Hepatic stellate cell (primary cell): ENCODE measurements at regions not wholly inside any gene's neighbourhood (a gene's known extent, or its start where the extent isn't known, plus 50 kb on each side); places are given as distances from the start of the nearest gene placed in this dataset.
A peak's percentile ranks its signal among the peaks of the same experiment; 100 is the strongest.
"Not testable (repeated sequence)": the region's sequence is repeated elsewhere in the genome, so short reads cannot be mapped to it uniquely, and the experiment has no call there.

ENCODE experiments used
- DNase-seq: peaks from one replicate; pipeline ENCODE4 v3.0.0; 2011; ENCODE audit warnings: low spot score

- DNase-seq = no peak
Observed at GRCh38 chr9:22217254-22217653, 208.1 kb upstream of the CDKN2B start.

- DNase-seq = not testable (repeated sequence)
Observed at GRCh38 chr9:22225856-22226255, 216.8 kb upstream of the CDKN2B start.

DNA sequence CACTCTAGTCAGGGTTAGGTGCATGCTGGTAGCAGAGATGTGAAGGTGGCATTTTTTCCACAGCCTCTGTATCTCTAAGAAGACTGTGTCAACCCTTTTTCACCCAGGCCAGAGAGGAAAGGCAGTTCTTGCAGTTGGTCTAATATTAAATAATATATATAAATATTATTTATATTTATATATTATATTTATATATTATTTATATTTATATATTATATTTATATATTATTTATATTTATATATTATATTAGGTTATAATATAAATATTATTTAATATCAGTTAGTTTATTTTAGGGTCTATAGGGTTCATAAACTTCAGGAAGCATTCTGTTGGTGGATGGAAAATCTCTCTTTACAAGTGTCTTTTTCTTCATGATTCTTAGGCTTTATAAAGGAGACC lies 218.6 kb upstream of the DMRTA1 start:
- DNase-seq = no peak

GRCh38 chr9:22228542-22228941 lies 218.1 kb upstream of the DMRTA1 start:
- DNase-seq = no peak

DNA sequence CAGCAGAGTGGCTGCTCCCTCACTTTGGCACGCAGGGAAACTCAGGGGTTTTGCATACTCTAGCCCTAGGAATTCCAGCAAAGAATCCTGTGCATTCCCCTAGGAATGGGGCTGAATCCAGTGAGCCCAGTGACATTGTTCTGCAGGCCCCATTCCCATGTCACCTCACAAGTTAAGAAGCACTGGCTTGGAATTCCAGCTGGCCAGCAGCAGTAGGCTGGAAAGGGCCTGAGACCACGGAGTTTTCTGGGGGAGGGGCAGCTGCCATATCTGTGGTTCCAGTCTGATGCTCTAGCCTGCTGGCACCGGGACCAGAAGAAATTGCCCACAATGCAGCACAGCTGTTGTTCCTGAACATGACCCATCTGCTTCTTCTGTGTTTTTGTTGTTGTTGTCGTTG lies 217.6 kb upstream of the DMRTA1 start:
- DNase-seq = no peak

DNA sequence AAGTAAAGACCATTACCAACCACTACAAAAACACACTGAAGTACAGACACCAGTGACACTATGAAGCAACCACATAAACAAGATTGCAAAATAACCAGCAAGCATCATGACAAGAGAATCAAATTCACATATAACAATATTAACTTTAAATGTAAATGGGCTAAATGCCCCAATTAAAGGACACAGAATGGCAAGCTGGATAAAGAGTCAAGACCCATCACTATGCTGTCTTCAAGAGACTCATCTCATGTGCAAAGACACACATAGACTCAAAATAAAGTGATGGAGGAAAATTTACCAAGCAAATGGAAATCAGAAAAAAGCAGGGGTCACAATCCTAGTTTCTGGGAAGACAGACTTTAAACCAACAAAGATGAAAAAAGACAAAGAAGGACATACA lies 215.3 kb upstream of the DMRTA1 start:
- DNase-seq = not testable (repeated sequence)

DNA sequence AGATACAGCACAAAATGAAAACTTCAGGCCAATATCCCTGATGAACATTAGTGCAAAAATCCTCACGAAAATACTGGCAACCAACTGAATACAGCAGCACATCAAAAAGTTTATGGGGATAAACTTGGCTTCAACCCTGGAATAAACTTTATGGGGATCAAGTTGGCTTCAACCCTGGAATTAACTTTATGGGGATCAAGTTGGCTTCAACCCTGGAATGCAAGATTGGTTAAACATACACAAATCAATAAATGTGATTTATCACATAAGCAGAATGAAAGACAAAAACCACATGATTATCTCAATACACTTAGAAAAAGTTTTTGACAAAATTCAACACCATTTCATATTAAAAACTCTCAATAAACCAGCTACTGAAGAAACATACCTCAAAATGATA lies 213.7 kb upstream of the DMRTA1 start:
- no peak for DNase-seq

DNA sequence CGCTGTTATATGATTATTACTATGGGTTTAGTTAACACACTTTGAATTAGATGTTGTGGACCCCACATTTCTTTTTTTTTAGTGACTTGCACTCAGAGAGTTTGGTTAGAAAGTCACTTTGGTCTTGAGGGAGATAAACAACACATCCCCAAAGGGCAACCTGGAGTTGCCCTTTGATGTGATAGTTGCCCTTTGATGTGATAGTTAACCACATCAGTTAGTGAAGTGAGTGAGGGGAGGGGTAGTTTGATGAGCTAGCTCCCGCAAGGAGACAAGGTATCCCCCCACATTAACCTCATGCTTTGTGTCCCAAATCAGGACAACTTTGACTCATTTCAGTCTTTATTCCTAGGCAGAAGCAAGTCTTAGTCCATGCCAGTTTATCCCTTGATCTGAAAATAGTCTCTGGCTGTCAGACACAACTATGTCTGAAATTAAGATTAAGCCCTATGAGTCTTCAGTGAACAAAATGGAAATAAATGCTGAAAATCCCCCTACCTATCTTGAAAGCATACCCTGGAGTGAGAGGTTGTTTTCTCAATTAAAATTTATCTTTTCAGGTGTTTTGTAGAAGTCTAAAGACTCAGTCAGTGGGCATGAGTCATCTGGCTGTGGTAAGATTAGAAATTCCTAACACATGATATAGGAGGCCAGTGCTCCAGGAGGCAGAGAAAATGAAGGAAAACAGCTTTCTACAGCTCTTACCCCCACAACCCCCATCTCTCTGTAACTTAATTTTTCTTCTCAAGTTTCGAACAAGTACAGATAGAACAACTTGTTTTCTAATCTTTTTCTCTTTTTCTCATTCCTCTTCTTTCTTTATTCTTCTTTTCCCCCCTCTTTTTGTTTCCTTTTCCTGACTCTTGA lies 208.9 kb upstream of the DMRTA1 start:
- peak; percentile 52 for DNase-seq

GRCh38 chr9:22238809-22239684 lies 207.6 kb upstream of the DMRTA1 start:
- DNase-seq = no peak

DNA sequence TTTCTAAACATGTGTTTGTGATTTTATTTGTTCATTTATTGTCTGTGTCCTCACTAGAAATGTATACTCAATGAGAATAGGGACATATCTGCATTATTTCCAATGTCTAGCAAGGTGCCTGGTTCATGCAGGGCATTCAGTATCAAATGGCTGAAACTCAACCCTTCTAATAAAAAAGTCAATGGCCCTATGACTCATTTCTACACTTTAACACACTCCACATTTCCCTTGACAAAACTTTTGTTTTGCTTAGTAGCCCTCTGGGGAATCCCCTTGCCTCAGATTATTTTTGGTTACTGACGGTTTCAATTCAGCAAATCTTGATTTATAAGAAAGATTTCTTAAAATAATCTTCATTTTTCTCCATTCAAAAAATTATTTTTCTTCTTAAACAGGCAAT lies 206.0 kb upstream of the DMRTA1 start:
- DNase-seq = peak; percentile 15

GRCh38 chr9:22241024-22241423 lies 205.6 kb upstream of the DMRTA1 start:
- no peak for DNase-seq

DNA sequence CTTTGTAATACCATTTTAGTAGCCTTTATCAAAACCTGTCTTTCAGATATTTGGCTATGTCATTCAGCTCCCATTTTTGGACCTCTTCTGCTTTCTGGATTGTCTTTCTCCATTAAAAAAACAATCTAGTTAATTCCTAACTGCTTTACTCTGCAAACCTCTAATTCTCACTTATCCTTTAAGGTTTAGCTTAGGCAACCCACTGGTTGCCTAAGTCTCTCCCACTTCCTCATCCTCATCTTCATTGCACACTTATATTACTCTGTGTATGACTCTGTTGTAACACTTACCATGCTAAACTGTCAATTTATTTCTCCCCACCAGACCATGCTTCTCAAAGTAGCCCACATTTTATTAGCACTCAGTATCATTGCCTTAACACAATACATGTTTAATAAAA lies 205.0 kb upstream of the DMRTA1 start:
- no peak for DNase-seq

- peak; percentile 12 for DNase-seq
Observed at GRCh38 chr9:22244139-22245011, 202.2 kb upstream of the DMRTA1 start.

- DNase-seq = no peak
Observed at GRCh38 chr9:22255337-22255736, 191.3 kb upstream of the DMRTA1 start.

- DNase-seq = no peak
Observed at GRCh38 chr9:22256381-22256780, 190.2 kb upstream of the DMRTA1 start.

DNA sequence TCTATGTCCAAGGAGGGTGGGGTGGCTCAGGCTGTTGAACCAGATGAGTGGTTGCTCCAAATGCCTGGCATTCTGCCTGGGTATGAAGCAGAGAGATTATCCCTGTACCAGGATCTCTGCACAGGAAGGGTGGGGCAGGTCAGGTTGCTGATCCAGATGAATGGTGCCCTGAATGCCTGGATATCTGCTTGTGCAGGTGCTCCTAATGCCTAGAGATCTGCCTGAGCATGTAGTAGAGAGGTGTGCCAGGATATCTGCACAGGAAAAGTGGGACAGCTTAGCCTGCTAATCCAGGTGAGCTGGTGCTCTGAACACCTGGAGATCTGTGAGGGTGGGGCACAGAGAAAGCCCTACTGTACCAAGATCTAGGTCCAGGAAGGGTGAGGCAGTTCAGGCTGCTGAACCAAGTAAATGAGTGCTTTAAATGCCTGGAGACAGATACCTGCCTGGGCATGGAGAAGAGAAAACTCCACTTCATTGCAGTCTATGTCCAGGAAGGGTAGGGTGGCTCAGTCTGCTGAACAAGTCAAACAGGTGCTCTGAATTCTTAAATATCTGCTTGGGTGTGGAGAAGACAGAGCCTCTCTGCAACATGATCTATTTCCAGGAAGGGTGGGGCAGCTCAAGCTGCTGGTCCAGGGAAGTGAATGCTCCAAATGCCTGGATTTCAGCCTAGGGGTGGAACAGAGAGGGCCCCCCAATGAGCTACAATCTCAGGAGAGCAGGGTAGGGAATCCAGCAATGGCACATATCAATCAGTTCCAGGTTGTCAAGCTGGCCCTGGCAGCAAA lies 189.4 kb upstream of the DMRTA1 start:
- no peak for DNase-seq

DNA sequence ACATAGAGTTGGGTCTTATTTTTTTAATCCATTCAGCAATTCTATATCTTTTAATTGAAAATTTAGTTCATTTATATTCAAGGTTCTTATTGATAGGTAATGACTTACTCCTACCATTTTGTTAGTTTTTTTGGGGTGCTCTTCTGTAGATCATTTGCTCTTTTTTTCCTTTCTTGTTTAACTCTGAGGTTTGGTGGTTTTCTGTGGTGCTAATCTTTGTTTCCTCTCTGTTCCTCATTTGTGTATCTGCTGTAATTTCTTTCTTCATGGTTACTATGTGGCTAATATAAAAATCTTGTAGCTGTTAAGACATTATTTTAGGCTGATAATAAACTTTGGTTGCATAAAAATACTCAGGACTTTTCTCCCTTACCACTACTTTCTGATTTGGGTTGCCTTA lies 181.6 kb upstream of the DMRTA1 start:
- no peak for DNase-seq

- no peak for DNase-seq
Observed at GRCh38 chr9:22265534-22265933, 181.1 kb upstream of the DMRTA1 start.

GRCh38 chr9:22274477-22274876 lies 172.1 kb upstream of the DMRTA1 start:
- no peak for DNase-seq

DNA sequence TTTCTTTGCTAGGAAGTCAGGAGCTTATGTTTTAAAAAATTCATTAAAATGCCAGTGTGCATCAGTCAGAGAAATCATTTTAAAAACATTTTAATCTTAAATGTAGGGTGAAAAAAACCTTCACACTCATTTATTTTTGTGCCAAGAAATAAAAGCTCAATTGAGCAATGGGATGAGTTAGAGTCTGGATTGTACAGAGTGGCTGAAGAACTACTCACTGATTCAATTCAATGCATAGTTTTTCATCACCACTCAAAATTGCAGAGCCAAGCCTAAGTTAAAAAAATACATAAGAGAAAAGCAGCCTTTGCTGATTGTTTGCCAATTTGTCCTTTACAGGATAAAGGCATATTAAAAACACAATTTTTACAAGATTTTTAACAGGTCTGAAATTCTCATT lies 168.2 kb upstream of the DMRTA1 start:
- no peak for DNase-seq

- DNase-seq = no peak
Observed at GRCh38 chr9:22279636-22280035, 167.0 kb upstream of the DMRTA1 start.
